NCI-H2196 treated with DMSO at 0.1 percent for 48 hours (cell line): ENCODE measurements at regions not wholly inside any gene's neighbourhood (a gene's known extent, or its start where the extent isn't known, plus 50 kb on each side); places are given as distances from the start of the nearest gene placed in this dataset.
"Not testable (repeated sequence)": the region's sequence is repeated elsewhere in the genome, so short reads cannot be mapped to it uniquely, and the experiment has no call there.

Experiments used
- DNase-seq: peaks from one replicate; lab custom pipeline; 2025; ENCODE audit not compliant: unreplicated experiment; lab: John Stamatoyannopoulos, UW

GRCh38 chr13:59437544-59438301 lies 726.0 kb downstream of the DIAPH3 start:
- no peak for DNase-seq

- no peak for DNase-seq
Observed at GRCh38 chr13:59439776-59440428, 723.8 kb downstream of the DIAPH3 start.

GRCh38 chr13:59441068-59441467 lies 722.7 kb downstream of the DIAPH3 start:
- DNase-seq, result not testable (repeated sequence)

- DNase-seq, result no peak
Observed at GRCh38 chr13:59441596-59442280, 722.0 kb downstream of the DIAPH3 start.

- no peak for DNase-seq
Observed at GRCh38 chr13:59442461-59442860, 721.3 kb downstream of the DIAPH3 start.

- no peak for DNase-seq
Observed at GRCh38 chr13:59442944-59443486, 720.7 kb downstream of the DIAPH3 start.

- DNase-seq, result no peak
Observed at GRCh38 chr13:59444210-59444857, 719.4 kb downstream of the DIAPH3 start.

GRCh38 chr13:59445812-59446211 lies 717.9 kb downstream of the DIAPH3 start:
- DNase-seq, result no peak

- no peak for DNase-seq
Observed at GRCh38 chr13:59446391-59446790, 717.3 kb downstream of the DIAPH3 start.

- no peak for DNase-seq
Observed at GRCh38 chr13:59447031-59447430, 716.7 kb downstream of the DIAPH3 start.

- DNase-seq, result no peak
Observed at GRCh38 chr13:59447846-59448620, 715.7 kb downstream of the DIAPH3 start.

- DNase-seq, result no peak
Observed at GRCh38 chr13:59449750-59450149, 714.0 kb downstream of the DIAPH3 start.

GRCh38 chr13:59450229-59450628 lies 713.5 kb downstream of the DIAPH3 start:
- no peak for DNase-seq

GRCh38 chr13:59451236-59451635 lies 712.5 kb downstream of the DIAPH3 start:
- no peak for DNase-seq

- no peak for DNase-seq
Observed at GRCh38 chr13:59452189-59452890, 711.4 kb downstream of the DIAPH3 start.

- no peak for DNase-seq
Observed at GRCh38 chr13:59458908-59459579, 704.7 kb downstream of the DIAPH3 start.

- DNase-seq, result no peak
Observed at GRCh38 chr13:59459972-59460371, 703.8 kb downstream of the DIAPH3 start.

GRCh38 chr13:59461411-59461810 lies 702.3 kb downstream of the DIAPH3 start:
- no peak for DNase-seq

- no peak for DNase-seq
Observed at GRCh38 chr13:59463023-59463422, 700.7 kb downstream of the DIAPH3 start.
